Activated CD4-positive, alpha-beta T cell treated with anti-CD3 and anti-CD28 coated beads, Interleukin-2, Interleukin-4, amounts not matched to agents 100 ng/mL and 50 ng/mL, durations not matched to agents 16 hours and 8 hours (primary cell): ENCODE measurements at regions not wholly inside any gene's neighbourhood (a gene's known extent, or its start where the extent isn't known, plus 50 kb on each side); places are given as distances from the start of the nearest gene placed in this dataset.
"Not testable (repeated sequence)": the region's sequence is repeated elsewhere in the genome, so short reads cannot be mapped to it uniquely, and the experiment has no call there.

ENCODE experiments used
- DNase-seq: peaks from one replicate; pipeline ENCODE4 v3.0.0-alpha.2; 2020; ENCODE audit warnings: low spot score

DNA sequence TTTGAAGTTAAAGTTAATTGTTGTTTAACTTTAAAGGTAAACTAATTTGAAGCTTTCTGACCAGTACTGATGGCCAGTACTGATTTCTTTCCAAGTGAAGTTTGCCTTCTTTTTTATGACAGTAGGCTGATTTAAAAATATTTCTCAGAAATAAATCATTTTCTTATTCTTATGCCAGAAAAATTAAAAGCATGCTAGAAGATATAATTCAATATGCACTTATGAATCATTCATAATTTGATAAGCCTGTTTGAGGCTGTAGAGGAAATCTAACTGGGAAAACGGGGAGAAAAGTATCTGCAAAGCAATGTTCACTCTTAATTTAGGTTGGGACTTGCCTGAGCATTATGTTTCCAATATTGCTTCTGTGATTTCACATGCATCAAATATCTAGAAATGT lies 1112.0 kb upstream of the INTU start:
- no peak for DNase-seq

DNA sequence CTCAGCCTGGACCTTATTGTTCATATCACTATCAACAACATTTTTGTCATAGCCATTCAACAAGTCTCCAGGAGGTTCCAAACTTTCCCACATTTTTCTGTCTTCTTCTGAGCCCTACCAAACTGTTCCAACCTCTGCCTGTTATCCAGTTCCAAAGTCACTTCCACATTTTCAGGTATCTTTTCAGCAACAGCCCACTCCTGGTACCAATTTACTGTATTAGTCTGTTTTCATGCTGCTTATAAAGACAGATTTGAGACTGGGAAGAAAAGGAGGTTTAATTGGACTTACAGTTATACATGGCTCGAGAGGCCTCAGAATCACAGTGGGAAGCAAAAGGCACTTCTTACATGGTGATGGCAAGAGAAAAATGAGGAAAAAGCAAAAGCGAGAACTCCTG lies 1107.4 kb upstream of the INTU start:
- DNase-seq = not testable (repeated sequence)

DNA sequence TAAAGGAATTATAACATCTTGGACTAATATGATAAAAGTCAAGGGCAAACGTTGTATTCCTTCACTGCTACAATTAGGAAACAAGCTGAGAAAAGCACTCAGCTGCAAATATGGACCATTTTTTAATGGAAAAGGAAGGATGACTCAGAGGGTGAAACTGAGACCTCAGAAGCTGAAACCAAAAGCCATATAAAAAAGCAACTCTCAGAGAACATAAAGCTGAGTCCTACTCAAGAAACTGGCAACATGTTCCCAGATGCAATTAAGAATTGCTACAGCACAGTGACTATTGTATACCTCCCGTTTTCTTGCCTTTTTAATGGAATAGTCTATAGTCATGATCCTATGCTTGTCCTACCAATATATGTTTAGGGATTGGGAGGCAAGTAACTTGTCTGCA lies 1106.4 kb upstream of the INTU start:
- DNase-seq = no peak

DNA sequence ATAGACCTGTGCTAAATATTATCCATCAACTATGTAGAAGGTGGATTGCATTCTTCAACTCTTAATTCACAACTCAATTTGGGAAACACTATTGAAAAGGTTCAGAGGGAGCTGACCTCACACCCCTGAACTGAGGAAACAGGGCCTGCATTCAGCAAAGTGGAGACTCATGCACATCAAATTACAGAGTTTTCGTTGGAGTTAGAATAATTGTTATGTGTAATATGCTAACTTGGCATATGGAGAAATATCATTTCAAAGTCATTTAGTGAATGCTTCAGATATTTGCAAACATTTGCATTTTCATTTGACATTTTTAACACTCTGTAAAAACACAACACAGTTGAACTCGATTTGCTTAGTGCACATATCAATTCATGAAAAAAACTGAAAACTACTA lies 1102.8 kb upstream of the INTU start:
- DNase-seq = no peak

DNA sequence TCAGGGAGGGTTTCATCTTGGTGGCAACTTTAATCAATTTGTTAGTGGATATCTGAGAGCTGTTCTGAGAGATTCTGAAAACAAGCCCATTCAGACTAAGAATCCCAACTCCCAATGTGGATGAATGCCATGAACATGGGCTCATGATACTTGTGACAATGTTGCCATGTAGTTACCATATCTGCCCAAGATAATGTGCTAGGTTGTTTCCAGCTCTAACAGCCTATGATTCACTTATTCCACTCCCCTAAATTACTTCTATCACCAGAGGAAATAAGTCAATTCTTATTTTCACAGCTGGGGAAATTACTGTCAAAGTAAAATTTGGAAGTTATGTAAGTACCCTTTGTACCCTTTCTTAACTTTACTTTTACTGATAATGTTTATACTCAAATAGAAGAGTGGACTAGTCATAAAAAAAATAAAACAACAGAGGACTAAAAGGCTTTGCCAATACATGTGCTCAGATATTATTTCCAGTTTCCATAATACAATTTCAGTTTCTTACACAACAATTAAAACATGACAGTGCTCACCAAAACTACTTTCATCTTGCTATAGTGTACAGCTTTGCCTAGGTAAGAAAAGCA lies 1101.7 kb upstream of the INTU start:
- no peak for DNase-seq

DNA sequence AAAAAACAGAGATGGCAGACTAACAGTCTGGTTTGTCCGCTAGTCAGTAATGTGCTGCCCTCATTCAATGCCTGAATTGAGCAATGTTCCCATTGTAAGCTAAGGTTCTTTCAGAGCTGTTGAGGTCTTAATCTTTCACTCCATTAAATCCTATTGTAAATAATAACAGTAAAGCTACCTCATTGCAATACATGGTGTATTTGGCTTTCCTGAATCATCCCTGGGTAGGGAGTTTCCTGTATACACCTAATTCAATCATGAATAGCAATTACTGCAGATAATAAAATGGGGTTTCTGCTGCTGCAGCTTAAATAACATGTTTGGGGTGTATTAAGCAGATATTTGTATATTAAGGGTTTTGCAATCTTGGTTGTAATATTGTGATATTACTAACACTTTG lies 1100.2 kb upstream of the INTU start:
- DNase-seq = no peak

DNA sequence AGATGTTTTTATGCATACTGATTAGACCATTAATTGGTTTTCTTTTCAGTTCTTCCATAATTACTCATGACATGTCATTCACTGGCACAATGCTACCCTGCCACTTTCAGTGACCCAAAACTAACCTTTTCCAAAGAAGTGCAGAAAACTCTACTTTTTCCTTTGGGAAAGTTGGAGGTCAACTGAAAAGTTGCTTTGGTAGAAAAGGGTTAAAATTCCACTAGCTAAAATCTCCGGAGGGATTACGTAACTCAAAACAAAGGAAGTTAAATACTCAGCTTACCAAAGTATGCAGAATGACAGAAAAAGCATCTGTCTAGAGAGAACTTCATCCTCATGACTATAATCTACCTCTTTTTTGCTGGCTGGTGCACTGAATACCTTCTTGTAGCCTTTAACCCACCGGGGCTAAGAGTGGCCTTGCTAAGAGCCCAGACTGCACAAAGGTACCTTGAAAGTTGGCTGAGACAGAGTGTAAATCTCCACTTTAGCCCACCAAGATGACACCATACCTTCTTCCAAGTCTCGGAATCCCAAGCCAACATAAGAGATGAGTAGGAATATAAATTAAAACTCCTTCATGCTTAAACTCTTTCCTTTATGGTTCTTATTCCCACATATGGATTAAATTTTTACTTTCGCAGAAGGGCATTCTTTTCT lies 1099.5 kb upstream of the INTU start:
- no peak for DNase-seq

DNA sequence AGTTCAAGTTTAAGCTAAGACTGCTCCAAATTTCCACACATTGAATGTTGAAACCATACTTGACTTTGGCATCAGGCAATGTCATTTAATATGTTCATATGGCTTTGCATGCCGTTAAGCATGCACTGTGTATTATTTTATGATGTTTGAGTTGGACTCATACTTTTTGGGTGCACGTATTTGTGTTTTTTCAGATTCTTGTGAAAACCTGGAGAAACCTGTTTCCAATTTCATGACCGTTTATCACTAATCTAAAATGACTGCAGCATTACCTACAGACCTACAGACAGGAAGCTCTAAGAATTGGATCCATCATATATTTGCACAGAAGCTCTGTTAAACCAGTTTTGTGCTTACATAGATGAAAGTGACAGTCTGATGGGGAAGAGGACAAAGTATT lies 1093.0 kb upstream of the INTU start:
- no peak for DNase-seq

DNA sequence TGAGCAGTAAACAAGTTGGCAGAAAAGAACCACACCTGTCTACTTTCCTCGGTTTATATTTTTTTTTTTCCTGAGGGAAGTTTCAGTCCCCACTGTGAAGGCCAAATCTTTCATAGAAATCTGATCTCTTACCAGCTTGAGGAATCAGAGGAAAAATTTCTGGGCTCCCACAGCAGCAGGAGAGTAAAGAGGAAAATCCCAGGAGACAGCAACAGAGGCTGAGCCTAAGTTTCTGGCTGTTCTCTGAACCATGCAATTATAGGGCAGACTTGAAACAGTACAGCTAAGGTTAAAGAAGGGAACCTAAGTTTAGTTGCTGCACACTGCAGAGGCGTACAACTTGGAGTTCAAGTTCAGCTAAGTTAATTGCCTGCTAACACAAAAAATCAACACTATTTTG lies 1090.9 kb upstream of the INTU start:
- no peak for DNase-seq

DNA sequence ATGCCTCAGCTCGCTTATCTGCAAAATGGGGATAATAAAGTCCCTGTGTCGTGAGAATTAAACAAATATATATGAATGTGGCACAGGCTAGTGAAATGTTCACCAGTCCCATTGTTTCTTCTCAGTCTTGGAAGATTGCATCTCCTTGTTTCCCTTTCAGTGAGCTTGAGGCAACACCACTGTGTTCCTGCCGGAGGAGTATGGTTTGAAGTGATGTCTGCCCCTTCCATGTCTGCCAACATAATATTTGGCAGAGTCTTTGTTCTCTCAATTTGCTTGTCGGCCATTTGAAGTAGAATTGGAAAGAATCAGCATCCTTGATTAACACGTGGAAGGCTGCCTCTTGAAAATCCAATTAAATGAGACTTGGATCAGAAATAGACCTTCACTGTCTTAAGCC lies 1088.5 kb upstream of the INTU start:
- DNase-seq = no peak

DNA sequence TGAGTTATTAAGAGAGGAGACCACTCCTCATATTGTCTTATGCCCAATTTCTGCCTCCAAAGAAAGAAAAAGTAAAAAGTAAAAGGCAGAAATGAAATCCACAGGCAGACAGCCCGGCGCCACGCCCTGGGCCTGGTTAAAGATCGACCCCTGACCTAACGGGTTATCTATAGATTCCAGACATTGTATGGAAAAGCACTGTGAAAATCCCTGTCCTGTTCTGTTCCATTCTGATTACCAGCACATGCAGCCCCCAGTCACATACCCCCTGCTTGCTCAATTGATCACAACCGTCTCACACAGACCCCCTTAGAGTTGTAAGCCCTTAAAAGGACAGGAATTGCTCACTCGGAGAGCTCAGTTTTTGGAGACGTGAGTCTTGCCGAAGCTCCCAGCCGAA lies 1086.6 kb upstream of the INTU start:
- not testable (repeated sequence) for DNase-seq

DNA sequence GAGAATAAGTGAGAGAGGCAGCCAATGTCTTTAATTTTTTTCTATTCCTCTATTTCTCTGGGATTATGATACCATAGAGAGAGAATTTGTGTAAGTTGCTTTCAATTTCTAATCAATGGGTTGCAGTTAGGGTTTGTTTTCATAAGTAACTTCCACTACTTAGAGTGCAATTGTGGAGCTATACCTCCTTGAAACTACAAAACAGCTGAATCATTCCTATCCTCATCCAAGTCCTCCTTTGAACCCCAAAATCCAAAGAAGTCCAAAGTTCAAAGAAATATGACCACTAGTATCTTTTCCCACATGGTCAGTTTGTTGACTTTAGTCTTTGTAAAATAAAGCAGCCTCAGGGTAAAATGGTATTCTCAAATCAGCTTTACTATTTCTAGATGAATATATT lies 1085.4 kb upstream of the INTU start:
- DNase-seq = no peak

DNA sequence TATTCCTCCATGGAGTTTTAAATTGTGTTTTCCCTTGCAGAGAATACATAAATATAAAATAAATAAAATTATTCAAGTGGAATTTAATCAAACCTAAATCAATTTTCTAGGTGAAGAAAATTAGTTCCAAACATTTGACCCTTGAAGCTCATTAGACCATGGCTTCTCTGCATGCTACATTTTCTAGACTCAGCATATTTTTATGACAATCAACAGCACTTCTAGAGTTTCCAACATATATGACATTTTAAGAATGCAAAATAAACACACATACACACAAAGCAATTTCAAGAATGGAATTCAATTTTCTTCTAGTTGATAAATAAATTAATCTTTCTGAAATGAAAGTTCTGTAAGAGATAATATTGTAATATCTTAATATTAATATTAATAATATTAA lies 1083.9 kb upstream of the INTU start:
- no peak for DNase-seq

DNA sequence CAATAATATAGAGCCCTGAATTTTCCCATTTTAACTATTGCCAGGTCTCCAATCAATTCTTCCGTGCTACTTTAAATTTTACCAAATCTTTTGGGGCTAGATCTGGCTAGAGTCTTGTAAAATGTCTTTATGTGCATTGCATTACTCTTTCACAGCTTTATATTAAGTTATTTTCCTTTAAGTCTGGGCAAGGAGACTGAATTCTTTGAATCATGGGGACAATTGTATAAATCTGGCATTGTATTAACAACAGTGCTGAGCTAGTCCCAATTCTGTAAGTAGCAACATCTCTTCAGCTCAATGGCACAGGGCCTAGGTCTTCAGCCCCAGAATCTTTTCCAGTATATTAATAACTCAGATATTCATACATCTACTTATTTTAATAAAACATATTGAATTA lies 1080.4 kb upstream of the INTU start:
- DNase-seq = no peak

DNA sequence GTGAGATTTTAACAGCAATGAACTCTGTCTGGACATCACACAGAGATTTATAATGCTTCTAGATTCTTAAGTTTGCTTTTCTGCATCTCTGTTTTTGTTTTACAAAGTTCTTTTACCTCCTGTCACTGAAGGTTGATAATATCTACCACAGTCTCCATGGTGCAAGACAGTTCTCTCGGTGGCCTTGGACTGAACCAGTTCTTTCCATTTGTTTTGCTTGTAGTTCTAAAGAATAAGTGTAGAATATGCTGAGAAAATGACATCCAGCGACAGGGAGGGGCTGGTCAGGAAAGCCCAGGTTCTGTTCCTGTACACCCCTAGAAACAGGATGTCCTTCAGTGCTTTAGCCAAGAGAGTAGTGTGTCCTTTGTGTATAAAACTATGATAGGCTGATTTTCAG lies 1079.5 kb upstream of the INTU start:
- DNase-seq = no peak

DNA sequence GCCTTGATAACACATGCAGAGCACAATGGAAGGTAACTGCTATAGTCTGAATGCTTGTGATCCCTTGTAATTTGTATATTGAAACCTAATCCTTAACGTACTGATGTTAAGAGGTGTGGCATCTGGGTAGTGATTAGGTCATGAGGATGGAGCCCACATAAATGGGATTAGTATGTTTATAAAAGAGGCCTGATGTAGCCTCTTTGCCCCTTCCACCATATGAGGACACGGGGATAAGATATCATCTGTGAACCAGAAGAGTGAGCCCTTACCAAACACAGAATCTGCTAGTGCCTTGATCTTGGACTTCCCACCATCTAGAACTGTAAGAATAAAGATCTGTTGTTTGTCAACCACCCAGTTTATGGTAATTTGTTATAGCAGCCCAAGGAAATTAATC lies 1074.2 kb upstream of the INTU start:
- no peak for DNase-seq

DNA sequence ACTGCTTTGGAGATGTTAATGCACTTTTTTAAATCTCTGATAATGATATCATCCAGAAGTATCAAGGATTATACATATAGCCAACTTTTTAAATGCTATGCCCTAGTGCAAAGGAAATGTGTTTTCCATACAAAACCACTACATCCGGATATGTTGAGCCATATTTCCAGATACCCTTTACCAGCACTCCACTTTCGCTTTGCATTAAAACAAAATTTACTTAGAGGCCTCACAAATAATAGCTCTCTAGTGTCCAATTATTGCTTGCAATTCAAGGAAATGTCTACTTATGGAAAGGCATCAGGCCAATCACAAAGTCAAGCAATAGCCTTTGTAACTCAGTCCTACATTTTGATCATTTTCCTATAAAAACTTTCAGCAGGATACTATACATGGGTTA lies 1072.8 kb upstream of the INTU start:
- no peak for DNase-seq

DNA sequence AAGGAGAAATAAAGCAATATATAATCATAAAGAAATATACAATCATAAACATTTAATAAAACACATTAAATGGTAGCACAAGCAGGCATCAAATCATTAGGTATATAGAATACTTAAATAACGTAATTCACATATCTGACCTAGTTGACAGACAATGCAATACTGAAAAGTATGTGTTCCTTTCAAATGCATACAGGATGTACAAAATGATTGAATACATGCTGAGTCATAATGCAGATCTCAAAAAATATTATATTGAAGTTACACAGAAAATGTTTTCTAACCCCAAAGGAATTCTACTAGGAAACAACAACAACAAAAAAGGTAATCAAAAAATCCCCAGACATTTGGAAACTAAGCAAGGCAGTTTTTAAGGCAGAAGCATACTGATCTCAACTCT lies 1072.0 kb upstream of the INTU start:
- no peak for DNase-seq

DNA sequence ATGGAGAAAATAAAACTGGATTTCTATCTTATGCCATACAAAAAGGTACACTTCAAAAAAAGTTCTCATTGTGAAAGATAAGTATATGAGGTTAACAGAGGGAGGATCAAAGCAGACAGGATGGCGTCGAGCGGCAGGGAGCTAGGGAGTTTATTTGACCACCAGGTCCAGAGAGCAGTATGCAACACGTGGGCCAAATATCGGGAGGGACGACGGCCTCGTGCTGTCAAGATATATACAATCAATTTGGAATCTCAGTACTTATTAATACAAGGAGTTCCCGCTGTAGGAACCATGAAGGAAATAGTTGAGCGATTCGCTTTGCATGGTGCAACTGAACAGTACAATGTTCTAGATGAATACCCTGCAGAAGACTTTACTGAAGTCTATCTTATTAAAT lies 1069.4 kb upstream of the INTU start:
- DNase-seq = no peak

DNA sequence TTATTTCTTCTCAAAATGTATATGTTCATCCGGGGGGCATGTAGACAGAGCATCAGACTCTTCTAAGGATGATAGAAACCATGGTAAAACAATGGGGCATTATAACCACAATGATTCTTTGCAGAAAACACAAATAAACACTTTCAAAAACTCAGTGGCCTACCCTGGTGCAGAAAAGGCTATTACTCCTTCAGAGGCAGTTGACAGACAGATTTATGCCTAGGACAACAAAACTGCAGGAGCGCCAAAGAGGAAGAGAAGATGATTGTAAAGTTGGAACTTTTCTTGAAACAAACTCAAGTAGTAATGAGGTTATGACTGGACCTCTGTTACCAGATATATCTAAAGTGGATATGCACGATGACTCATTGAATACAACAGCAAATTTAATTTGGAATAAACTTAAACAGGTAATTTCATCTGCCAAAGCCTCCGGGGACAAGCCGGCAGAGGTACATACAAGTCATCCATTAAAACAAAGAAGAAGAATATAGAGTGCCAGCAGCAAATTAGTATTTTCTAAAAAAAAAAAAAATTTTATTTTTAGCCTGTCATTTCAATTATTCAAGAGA lies 1068.4 kb upstream of the INTU start:
- DNase-seq = no peak

DNA sequence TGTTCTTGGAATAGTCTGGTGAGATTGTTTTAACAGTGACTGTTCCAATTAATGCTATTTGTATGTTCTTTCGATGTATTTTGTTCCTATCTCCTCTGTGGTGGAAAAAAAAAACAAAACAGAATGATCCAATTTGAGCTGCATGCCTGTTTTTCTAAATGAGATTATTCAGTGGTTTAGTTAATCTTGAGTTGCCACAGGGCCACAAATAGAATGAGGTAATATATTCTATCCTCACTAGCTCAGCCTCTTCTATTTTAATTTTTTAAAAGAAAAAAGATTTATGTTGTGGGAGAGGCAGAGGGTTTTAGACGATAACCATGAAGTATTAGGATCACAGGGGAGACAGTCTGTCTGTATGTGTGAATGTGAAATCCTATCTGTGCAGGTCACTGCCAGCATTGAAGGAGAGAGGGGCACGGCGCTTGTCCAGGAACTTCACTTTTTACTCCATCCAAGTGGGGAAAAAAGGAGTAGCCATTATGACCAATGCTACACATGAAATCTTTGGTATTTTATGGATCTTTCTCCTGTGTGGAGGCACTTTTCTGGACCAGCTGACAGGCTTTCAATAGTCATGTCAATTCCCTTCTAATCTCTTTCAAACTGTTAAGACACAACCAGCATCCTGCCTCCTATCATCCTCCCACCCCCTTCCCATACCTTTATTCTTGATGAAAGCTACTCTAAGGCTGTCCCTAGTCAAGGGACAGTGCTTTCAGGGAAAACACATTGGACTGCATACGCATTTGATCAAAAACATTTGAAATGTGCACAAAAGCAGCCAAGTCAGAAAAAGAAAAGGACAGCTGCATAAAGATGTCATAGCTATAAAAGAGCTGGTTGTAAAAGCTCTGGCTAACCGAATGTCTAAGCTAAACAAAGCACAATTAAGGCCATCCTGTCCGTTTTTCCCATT lies 1063.8 kb upstream of the INTU start:
- no peak for DNase-seq

DNA sequence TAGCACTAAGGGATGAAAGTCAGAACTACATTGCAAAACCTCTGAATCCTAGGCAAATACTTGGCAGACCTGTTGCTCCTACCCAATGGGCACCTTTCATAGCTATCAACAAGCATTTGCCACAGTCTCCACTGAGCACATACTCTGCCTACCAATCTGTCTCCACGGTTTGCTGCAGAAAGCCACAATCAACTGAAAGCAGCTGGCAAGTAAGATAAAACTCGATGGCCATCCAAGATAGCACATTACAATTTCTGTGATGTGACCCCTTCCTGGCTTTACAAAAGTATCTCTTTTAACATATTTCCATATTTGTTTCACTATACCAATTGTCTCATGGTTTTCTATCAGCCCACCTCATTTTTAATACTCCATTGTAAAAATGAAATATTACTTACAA lies 1060.5 kb upstream of the INTU start:
- DNase-seq = no peak

DNA sequence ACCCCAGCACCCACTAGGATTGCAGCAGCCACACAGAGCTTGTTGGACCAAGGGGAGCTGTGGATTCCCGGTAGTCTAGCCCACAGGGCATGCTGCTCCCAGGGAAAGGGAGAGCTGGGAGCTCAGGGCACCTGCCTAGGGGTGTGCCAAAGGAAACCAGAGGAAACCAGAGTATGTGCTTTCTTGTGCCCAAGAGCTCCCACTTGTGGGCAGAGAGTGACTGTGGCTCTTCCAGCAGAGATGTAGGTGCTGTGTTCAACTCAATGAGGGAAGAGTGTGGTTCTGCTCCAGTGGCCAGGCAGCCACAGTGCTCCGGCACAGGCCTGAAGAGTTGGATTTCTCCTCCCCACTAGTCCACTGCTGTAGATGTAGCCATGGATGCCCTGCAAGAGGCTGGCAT lies 1050.0 kb upstream of the INTU start:
- DNase-seq = no peak
